Activated CD4-positive, alpha-beta memory T cell treated with anti-CD3 and anti-CD28 coated beads, Interleukin-2, amount 10 ng/mL, durations not matched to agents 7 days and 5 days (primary cell): ENCODE measurements at regions not wholly inside any gene's neighbourhood (a gene's known extent, or its start where the extent isn't known, plus 50 kb on each side); places are given as distances from the start of the nearest gene placed in this dataset.

Experiments used
- CTCF ChIA-PET: fragments of 350-600 bp; sonication (Branson Sonifier 250); formaldehyde crosslinking; loops from one replicate; lab custom pipeline; 2021; ENCODE audit warnings: antibody characterized with exemption, inconsistent platforms; lab: Charles Lee
- POLR2A ChIA-PET: fragments of 350-600 bp; sonication (Branson Sonifier 250); formaldehyde crosslinking; loops from one replicate; lab custom pipeline; 2021; ENCODE audit warnings: antibody characterized with exemption; lab: Charles Lee
- DNase-seq: peaks from one replicate; pipeline ENCODE4 v3.0.0-alpha.2; 2020
- H3K27ac Mint-ChIP-seq: one replicate; pipeline ENCODE4 v1.8.0; 2021; ENCODE audit warnings: mild to moderate bottlenecking, mixed read lengths
- H3K27me3 Mint-ChIP-seq: one replicate; pipeline ENCODE4 v1.8.0; 2021; ENCODE audit warnings: mixed read lengths
- H3K36me3 Mint-ChIP-seq: one replicate; pipeline ENCODE4 v1.8.0; 2021; ENCODE audit warnings: low read depth, mixed read lengths
- H3K4me1 Mint-ChIP-seq: one replicate; pipeline ENCODE4 v1.8.0; 2021; ENCODE audit warnings: mixed read lengths
- H3K4me3 Mint-ChIP-seq: one replicate; pipeline ENCODE4 v1.8.0; 2021; ENCODE audit warnings: mild to moderate bottlenecking, mixed read lengths
- H3K9me3 Mint-ChIP-seq: one replicate; pipeline ENCODE4 v1.8.0; 2021; ENCODE audit warnings: mixed read lengths

- ChIA-PET CTCF (no interaction called here), POLR2A (no interaction called here)
- no peak overlapping the region for H3K27ac Mint-ChIP-seq
- DNase-seq = no peak
- no peaks in the 10 kb centered on the region for H3K36me3 Mint-ChIP-seq
- H3K4me3 Mint-ChIP-seq = no peak overlapping the region
- H3K9me3 Mint-ChIP-seq = no peaks in the 10 kb centered on the region
- peaks cover 45% of the 10 kb centered on the region for H3K27me3 Mint-ChIP-seq
- H3K4me1 Mint-ChIP-seq = no peaks in the 10 kb centered on the region
Observed at GRCh38 chr15:31544361-31544760, 217.7 kb downstream of the KLF13 start.

- peaks cover 38% of the 10 kb centered on the region for H3K27me3 Mint-ChIP-seq
- ChIA-PET POLR2A (no interaction called here), CTCF (no interaction called here)
- no peaks in the 10 kb centered on the region for H3K36me3 Mint-ChIP-seq
- H3K4me3 Mint-ChIP-seq = no peak overlapping the region
- no peak for DNase-seq
- H3K27ac Mint-ChIP-seq = no peak overlapping the region
- H3K9me3 Mint-ChIP-seq = no peaks in the 10 kb centered on the region
- H3K4me1 Mint-ChIP-seq = no peaks in the 10 kb centered on the region
Observed at GRCh38 chr15:31545257-31545656, 218.6 kb downstream of the KLF13 start.

DNA sequence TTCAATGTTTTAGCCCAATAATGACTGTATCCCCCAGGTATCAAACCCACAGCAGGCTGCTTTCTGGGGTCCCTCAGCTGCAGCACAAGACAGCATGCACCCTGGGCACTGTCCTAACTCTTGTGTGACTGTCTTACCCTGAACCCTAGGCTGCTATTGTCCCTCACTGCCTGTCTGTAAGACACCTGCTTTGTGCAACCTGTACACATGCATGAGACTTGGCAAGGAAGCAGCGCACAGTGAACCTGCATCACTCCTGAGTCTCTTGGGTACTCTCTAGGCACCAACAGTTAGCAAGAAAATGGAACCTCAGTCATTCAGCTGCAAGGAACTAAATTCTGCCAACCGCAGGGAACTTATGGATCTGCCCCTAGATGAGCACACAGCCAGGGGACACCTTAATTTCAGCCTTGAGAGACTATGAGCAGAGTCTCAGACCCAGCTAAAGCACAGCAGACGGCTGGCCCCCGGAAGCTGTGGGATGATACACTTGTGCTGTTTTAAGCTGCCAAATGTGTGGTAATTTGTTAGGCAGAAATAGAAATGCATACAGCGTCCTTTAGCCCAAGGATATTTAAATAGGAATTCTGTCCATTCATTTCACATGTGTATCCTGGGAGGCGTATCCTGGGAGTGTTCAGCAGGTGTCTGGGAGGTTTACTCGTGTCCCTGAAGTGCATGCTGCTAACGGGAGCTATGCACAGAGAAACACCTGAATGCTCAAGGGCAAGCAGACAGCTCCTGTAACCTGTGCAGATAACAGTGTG is 223.8 kb downstream of the KLF13 start:
- Mint-ChIP-seq H3K4me1 (no peaks in the 10 kb centered on the region), H3K27me3 (peaks cover 1% of the 10 kb centered on the region), H3K27ac (no peak overlapping the region), H3K9me3 (no peaks in the 10 kb centered on the region), H3K4me3 (no peak overlapping the region), H3K36me3 (no peaks in the 10 kb centered on the region)
- ChIA-PET POLR2A (no interaction called here), CTCF (no interaction called here)
- no peak for DNase-seq

- CTCF ChIA-PET = no interaction called here
- no peaks in the 10 kb centered on the region for H3K27me3 Mint-ChIP-seq
- POLR2A ChIA-PET = no interaction called here
- DNase-seq = no peak
- H3K27ac Mint-ChIP-seq = no peak overlapping the region
- no peaks in the 10 kb centered on the region for H3K36me3 Mint-ChIP-seq
- H3K4me3 Mint-ChIP-seq = no peak overlapping the region
- no peaks in the 10 kb centered on the region for H3K4me1 Mint-ChIP-seq
- H3K9me3 Mint-ChIP-seq = no peaks in the 10 kb centered on the region
Observed at GRCh38 chr15:31551323-31551722, 224.7 kb downstream of the KLF13 start.

- Mint-ChIP-seq H3K4me3 (no peak overlapping the region), H3K27me3 (no peaks in the 10 kb centered on the region), H3K27ac (no peak overlapping the region), H3K36me3 (no peaks in the 10 kb centered on the region), H3K4me1 (no peaks in the 10 kb centered on the region), H3K9me3 (no peaks in the 10 kb centered on the region)
- ChIA-PET POLR2A (no interaction called here), CTCF (no interaction called here)
- DNase-seq = no peak
Observed at GRCh38 chr15:31552482-31553099, 226.0 kb downstream of the KLF13 start.

DNA sequence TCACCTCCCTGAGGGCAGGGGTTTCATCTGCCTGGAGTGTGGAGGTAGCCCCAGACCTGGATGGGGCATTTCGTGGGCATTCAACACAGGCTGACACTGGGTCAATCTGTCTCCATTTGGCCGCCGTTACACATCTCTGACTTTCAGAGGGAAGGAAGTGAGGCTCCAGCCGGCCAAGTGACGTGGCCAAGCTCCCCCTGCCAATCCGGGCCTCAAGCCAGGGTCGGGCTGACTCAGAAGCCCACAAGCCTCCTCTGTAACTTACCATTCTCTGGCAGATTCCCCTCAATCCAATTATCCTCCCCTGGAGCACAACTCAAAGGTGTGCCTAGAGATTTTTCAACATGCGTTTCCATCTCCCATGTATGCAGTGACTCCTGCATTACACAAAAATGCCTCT is 227.6 kb downstream of the KLF13 start:
- H3K9me3 Mint-ChIP-seq = no peaks in the 10 kb centered on the region
- H3K4me3 Mint-ChIP-seq = no peak overlapping the region
- no peak overlapping the region for H3K27ac Mint-ChIP-seq
- no peaks in the 10 kb centered on the region for H3K27me3 Mint-ChIP-seq
- H3K4me1 Mint-ChIP-seq = no peaks in the 10 kb centered on the region
- no peaks in the 10 kb centered on the region for H3K36me3 Mint-ChIP-seq
- DNase-seq = no peak
- CTCF ChIA-PET = interaction anchor here (0.5 kb wide), 1 partner anchor 728 kb away, joined by 4 read pairs; no protein-coding TSS in a partner anchor
- POLR2A ChIA-PET = no interaction called here

DNA sequence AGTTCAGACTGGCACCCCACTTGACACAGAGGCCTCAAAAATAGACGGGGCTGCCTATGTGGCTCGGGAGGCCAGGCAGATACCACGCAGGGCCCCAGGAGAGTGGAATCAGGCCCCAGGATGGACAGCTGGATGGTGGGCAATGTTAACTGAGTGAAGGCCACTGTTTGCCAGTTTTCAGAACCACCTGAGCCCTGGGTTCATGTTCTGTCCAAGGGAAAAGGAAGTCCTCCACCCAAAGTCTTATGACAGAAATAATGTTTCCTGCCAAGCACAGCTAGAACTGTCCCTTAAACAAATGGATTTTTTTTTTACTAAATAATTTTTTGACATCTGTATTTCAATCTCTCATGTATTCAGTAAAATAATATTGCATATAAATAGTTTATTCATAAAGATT is 228.4 kb downstream of the KLF13 start:
- no peaks in the 10 kb centered on the region for H3K4me1 Mint-ChIP-seq
- H3K4me3 Mint-ChIP-seq = no peak overlapping the region
- H3K27ac Mint-ChIP-seq = no peak overlapping the region
- no peaks in the 10 kb centered on the region for H3K27me3 Mint-ChIP-seq
- CTCF ChIA-PET = interaction anchor here (0.5 kb wide), 1 partner anchor 728 kb away, joined by 4 read pairs; no protein-coding TSS in a partner anchor
- no peaks in the 10 kb centered on the region for H3K9me3 Mint-ChIP-seq
- no peak for DNase-seq
- H3K36me3 Mint-ChIP-seq = no peaks in the 10 kb centered on the region
- POLR2A ChIA-PET = no interaction called here

DNA sequence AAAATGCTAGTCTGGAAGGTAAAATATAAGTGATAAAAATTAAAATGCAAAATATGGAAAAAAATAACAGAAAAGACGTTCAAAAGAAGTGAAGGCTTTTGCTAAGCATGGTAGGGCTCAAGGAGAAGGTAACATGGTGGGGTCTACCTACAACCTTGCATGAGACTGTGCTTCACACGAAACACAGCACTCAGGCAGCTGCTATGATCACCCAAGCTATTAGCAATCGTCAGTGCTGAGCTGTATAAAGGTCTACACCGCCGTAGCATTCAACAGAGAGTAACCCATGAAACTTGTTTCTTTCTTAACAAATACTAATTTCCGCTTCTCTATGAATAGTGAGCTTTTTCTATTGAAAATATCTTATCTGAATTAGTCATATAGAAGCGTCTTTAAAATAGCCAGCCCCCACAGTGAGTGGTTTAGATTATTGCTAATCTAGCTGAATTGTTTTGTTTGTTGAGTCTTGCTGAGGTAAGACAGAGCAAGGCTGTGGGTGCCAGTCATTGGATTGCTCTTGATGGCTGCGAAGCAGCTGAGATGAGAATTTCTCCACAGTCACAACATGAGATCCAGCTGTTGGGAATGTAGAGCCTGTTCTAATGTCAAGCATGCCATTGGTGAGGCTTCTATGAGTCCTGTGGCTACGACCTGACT is 230.0 kb downstream of the KLF13 start:
- no peaks in the 10 kb centered on the region for H3K27me3 Mint-ChIP-seq
- no peak for DNase-seq
- POLR2A ChIA-PET = no interaction called here
- CTCF ChIA-PET = no interaction called here
- no peaks in the 10 kb centered on the region for H3K36me3 Mint-ChIP-seq
- H3K4me3 Mint-ChIP-seq = no peak overlapping the region
- H3K9me3 Mint-ChIP-seq = no peaks in the 10 kb centered on the region
- H3K27ac Mint-ChIP-seq = no peak overlapping the region
- H3K4me1 Mint-ChIP-seq = no peaks in the 10 kb centered on the region

DNA sequence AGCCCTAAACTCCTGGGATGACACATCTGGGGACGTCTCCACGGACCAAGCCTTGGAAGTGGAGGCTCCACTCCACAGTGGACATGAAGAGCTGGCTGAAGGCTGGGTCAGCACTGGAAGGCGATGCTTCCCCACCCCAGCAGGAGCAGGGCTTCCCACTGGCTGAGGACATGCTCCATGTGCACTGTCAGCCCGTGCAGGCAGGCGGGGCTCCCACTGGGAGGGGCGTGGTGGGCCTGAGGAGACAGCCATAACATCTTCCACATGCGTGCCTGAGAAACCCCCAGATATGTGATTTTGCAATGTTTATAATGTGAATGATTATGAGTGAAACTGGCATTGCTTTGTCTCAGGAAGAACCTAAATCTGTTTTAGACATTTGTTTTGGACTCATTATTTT is 231.3 kb downstream of the KLF13 start:
- POLR2A ChIA-PET = no interaction called here
- Mint-ChIP-seq H3K4me3 (no peak overlapping the region), H3K9me3 (no peaks in the 10 kb centered on the region), H3K4me1 (no peaks in the 10 kb centered on the region), H3K27ac (no peak overlapping the region), H3K36me3 (no peaks in the 10 kb centered on the region), H3K27me3 (no peaks in the 10 kb centered on the region)
- CTCF ChIA-PET = no interaction called here
- no peak for DNase-seq

DNA sequence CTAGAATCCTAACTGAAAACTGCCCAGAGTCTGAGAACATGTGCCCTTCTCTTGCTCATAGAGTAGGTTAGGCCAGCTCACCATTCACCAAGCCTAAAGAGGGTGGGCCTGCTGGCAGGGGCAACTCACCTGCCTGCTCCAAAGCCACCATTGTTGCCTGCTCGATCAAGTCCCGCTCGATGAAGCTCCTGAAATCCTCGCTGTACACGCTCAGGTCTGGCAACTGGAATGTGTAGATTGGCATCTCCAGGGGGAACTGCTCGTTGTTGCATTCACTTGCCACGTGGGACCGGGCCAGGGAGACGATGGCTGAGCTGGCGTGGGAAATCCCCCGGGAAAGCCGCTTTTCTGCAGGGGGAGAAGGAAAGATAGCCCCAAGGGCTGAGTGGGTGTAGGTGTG is 232.2 kb downstream of the KLF13 start:
- H3K27ac Mint-ChIP-seq = no peak overlapping the region
- H3K4me1 Mint-ChIP-seq = no peaks in the 10 kb centered on the region
- POLR2A ChIA-PET = no interaction called here
- H3K36me3 Mint-ChIP-seq = no peaks in the 10 kb centered on the region
- H3K9me3 Mint-ChIP-seq = no peaks in the 10 kb centered on the region
- no peak for DNase-seq
- no peaks in the 10 kb centered on the region for H3K27me3 Mint-ChIP-seq
- no peak overlapping the region for H3K4me3 Mint-ChIP-seq
- CTCF ChIA-PET = no interaction called here

- H3K27ac Mint-ChIP-seq = no peak overlapping the region
- no peaks in the 10 kb centered on the region for H3K36me3 Mint-ChIP-seq
- H3K4me1 Mint-ChIP-seq = no peaks in the 10 kb centered on the region
- ChIA-PET CTCF (no interaction called here), POLR2A (no interaction called here)
- no peak overlapping the region for H3K4me3 Mint-ChIP-seq
- H3K9me3 Mint-ChIP-seq = no peaks in the 10 kb centered on the region
- H3K27me3 Mint-ChIP-seq = no peaks in the 10 kb centered on the region
- DNase-seq = no peak
Observed at GRCh38 chr15:31559786-31560185, 233.2 kb downstream of the KLF13 start.

- ChIA-PET CTCF (no interaction called here), POLR2A (no interaction called here)
- H3K4me3 Mint-ChIP-seq = no peak overlapping the region
- H3K27ac Mint-ChIP-seq = no peak overlapping the region
- H3K4me1 Mint-ChIP-seq = no peaks in the 10 kb centered on the region
- no peaks in the 10 kb centered on the region for H3K27me3 Mint-ChIP-seq
- H3K9me3 Mint-ChIP-seq = no peaks in the 10 kb centered on the region
- H3K36me3 Mint-ChIP-seq = no peaks in the 10 kb centered on the region
- no peak for DNase-seq
Observed at GRCh38 chr15:31560643-31561042, 234.0 kb downstream of the KLF13 start.

GRCh38 chr15:31561156-31561555 is 234.5 kb downstream of the KLF13 start:
- Mint-ChIP-seq H3K27me3 (no peaks in the 10 kb centered on the region), H3K4me3 (no peak overlapping the region), H3K36me3 (no peaks in the 10 kb centered on the region), H3K27ac (no peak overlapping the region), H3K9me3 (no peaks in the 10 kb centered on the region), H3K4me1 (no peaks in the 10 kb centered on the region)
- no peak for DNase-seq
- ChIA-PET CTCF (no interaction called here), POLR2A (no interaction called here)
